ENCODE measurements at regions not wholly inside any gene's neighbourhood (a gene's known extent, or its start where the extent isn't known, plus 50 kb on each side); places are given as distances from the start of the nearest gene placed in this dataset.

DNA sequence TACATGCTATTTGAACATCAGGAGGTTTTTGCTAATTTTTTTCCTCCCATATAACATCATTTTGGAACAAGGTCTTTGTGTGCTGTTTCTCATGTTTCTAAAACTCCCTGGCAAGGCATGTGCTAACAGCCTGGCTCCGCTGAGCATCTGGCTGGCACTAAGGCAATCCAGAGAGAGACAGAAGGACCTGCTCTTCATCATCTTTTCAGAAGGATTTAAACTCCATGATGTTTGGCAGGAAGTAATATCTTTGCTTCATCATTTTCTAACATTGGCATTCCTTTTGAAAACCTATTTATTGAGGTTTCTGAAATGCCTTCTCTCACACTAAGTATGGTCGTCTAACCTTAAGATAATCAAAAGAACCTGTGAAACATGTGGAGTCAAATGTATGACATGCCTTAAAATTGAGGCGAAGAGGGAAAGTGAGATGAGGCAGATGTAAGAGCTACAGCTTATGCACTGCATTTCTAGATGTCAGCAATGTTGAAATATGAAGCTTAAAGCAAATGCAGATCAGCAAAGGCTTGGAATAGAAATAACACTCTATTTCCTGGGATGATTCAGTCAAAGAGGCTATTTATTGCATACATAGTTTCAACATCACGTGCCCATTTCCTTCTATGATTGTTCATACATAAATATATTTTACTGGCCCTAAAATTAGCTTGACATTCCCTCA is 592.0 kb downstream of the ZNF385D start:
- no peaks in the 10 kb centered on the region for H3K27me3 ChIP-seq (ENCODE audit: control insufficient read depth, insufficient read depth, low read length)
- no peaks in the 10 kb centered on the region for H3K36me3 ChIP-seq (ENCODE audit: control insufficient read depth, insufficient read depth, low read length)
- FAIRE-seq (no peak), DNase-seq (ENCODE audit: low read depth) (peak; percentile 23)
- TF ChIP-seq, protein P1, sequence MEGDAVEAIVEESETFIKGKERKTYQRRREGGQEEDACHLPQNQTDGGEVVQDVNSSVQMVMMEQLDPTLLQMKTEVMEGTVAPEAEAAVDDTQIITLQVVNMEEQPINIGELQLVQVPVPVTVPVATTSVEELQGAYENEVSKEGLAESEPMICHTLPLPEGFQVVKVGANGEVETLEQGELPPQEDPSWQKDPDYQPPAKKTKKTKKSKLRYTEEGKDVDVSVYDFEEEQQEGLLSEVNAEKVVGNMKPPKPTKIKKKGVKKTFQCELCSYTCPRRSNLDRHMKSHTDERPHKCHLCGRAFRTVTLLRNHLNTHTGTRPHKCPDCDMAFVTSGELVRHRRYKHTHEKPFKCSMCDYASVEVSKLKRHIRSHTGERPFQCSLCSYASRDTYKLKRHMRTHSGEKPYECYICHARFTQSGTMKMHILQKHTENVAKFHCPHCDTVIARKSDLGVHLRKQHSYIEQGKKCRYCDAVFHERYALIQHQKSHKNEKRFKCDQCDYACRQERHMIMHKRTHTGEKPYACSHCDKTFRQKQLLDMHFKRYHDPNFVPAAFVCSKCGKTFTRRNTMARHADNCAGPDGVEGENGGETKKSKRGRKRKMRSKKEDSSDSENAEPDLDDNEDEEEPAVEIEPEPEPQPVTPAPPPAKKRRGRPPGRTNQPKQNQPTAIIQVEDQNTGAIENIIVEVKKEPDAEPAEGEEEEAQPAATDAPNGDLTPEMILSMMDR (IDR thresholded peaks at IDR 0.05; ENCODE audit: insufficient read depth, low read length, severe bottlenecking) = no peak
- H3K4me3 ChIP-seq (ENCODE audit: low read depth, low read length) = no peak overlapping the region

DNA sequence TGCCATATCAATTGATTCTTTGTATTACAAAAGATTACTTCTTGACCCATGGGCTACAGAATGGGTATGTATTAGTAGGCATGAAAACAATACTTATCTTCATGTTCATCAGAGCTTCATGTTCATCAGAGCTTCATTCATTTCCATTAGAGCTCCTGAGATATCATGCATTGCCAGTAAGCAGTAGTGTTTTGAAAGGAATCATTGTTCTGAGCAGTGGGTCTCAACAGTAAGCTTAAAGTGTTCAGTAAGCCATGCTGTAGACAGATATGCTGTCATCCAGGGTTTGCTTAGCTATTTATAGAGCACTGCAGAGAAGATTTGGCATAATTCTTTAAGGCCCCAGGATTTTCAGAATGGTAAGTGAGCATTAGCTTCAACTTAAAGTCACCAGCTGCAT is 596.1 kb downstream of the ZNF385D start:
- Histone ChIP-seq H3K36me3 (ENCODE audit: control insufficient read depth, insufficient read depth, low read length) (no peaks in the 10 kb centered on the region), H3K4me3 (ENCODE audit: low read depth, low read length) (no peak overlapping the region), H3K27me3 (ENCODE audit: control insufficient read depth, insufficient read depth, low read length) (no peaks in the 10 kb centered on the region)
- FAIRE-seq (no peak), DNase-seq (ENCODE audit: low read depth) (no peak)
- TF ChIP-seq, protein P1 (IDR thresholded peaks at IDR 0.05; ENCODE audit: insufficient read depth, low read length, severe bottlenecking) = no peak

DNA sequence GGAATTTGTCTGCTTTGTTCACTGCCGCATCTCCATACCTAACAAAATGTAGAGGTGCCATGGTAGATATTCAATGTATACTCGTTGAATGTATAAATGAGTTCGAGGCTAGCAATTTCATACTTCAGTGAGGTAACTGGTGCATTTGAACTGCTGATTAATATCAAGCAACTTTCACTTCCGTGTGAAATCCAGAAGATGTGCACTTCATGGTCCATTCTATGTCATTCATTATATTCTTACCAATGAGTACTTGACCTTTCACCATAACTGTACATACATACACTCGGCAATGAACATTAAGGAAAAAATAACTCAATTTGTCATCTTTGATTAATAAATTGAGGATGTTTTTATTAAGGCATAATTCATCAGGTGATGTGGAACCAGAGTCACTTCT is 598.5 kb downstream of the ZNF385D start:
- TF ChIP-seq, protein P1 (IDR thresholded peaks at IDR 0.05; ENCODE audit: insufficient read depth, low read length, severe bottlenecking) = no peak
- no peaks in the 10 kb centered on the region for H3K36me3 ChIP-seq (ENCODE audit: control insufficient read depth, insufficient read depth, low read length)
- no peak for FAIRE-seq

DNA sequence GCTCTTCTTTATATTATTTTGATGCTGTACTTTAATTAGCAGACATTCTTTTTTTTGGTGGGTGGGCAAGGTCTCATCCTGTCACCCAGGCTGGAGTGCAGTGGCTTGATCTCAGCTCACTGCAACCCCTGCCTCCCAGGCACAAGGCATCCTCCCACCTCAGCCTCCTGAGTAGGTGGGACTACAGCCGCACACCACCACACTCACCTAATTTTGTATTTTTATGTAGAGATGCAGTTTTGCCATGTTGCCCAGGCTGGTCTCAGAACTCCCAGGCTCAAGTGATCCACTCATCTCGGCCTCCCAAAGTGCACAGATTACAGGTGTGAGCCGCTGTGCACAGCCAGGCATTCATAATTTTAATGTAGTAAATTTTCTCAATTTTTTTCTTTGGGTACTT is 608.1 kb downstream of the ZNF385D start:
- no peak overlapping the region for H3K4me3 ChIP-seq (ENCODE audit: low read depth, low read length)
- TF ChIP-seq, protein P1 (IDR thresholded peaks at IDR 0.05; ENCODE audit: insufficient read depth, low read length, severe bottlenecking) = no peak
- DNase-seq (ENCODE audit: low read depth) (no peak), FAIRE-seq (no peak)
- no peaks in the 10 kb centered on the region for H3K27me3 ChIP-seq (ENCODE audit: control insufficient read depth, insufficient read depth, low read length)
- no peaks in the 10 kb centered on the region for H3K36me3 ChIP-seq (ENCODE audit: control insufficient read depth, insufficient read depth, low read length)

More for the DNA sequence above, 598.5 kb downstream of the ZNF385D start:
- H3K4me3 ChIP-seq (ENCODE audit: low read depth, low read length) = no peak overlapping the region
- no peak for DNase-seq (ENCODE audit: low read depth)
- H3K27me3 ChIP-seq (ENCODE audit: control insufficient read depth, insufficient read depth, low read length) = no peaks in the 10 kb centered on the region

DNA sequence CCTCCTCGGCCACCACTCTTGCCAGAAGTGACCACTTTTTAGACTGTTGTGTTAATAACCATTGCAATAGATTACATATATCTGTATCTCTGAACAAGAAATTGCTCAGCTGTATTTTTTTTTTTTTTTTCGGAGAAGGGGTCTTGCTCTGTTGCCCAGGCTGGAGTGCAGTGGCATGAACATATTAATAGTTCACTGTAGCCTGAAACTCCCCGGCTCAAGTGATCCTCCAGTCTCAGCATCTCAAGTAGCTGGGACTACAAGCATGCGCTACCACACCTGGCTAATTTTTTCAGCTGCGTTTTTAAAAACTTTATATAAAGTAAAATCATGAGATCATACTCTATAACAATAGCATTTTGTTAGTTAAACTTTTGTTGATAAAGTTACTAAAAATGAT is 609.0 kb downstream of the ZNF385D start:
- TF ChIP-seq, protein P1 (IDR thresholded peaks at IDR 0.05; ENCODE audit: insufficient read depth, low read length, severe bottlenecking) = no peak
- DNase-seq (ENCODE audit: low read depth) (no peak), FAIRE-seq (no peak)
- no peak overlapping the region for H3K4me3 ChIP-seq (ENCODE audit: low read depth, low read length)
- no peaks in the 10 kb centered on the region for H3K27me3 ChIP-seq (ENCODE audit: control insufficient read depth, insufficient read depth, low read length)
- H3K36me3 ChIP-seq (ENCODE audit: control insufficient read depth, insufficient read depth, low read length) = no peaks in the 10 kb centered on the region

DNA sequence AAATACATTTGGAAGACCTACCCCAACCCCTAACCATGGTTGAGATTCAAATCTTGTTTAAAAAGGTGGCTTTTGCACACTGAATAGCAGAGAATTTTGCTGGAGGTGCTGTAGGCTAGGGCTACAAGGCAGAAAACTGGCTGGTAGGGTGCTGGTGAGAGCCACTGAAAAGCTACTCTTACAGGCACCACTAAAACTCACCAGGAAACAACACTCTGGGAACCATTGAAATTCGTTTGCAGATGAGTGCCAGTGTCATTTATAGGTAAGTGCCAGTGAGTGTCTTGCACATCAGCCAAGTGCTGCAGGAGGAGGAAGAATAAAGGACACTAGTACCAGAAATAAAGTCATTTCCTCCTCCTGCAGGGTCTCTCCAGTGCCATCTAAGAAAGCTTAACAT is 610.2 kb downstream of the ZNF385D start:
- TF ChIP-seq, protein P1 (IDR thresholded peaks at IDR 0.05; ENCODE audit: insufficient read depth, low read length, severe bottlenecking) = no peak
- DNase-seq (ENCODE audit: low read depth) = no peak
- FAIRE-seq = no peak

More for the DNA sequence above, 610.2 kb downstream of the ZNF385D start:
- Histone ChIP-seq H3K4me3 (ENCODE audit: low read depth, low read length) (no peak overlapping the region), H3K36me3 (ENCODE audit: control insufficient read depth, insufficient read depth, low read length) (no peaks in the 10 kb centered on the region), H3K27me3 (ENCODE audit: control insufficient read depth, insufficient read depth, low read length) (no peaks in the 10 kb centered on the region)

All from bronchial epithelial cell (primary cell).